Right lobe of liver (tissue), 6 donors: ENCODE measurements at regions not wholly inside any gene's neighbourhood (a gene's known extent, or its start where the extent isn't known, plus 50 kb on each side); places are given as distances from the start of the nearest gene placed in this dataset.

ENCODE experiments used
- ATAC-seq, 4 donors: fragments of 200-7000 bp; cut with Tn5 transposase; one replicate each; pipeline ENCODE4 v1.9.1; 2020; ENCODE audit warnings: mild to moderate bottlenecking in 4 of 4, moderate library complexity in 4 of 4
- DNase-seq, 3 donors: peaks; one replicate each; pipeline ENCODE4 v3.0.0-alpha.2; 2020
- H3K27ac ChIP-seq, 3 donors: fragments of 200-600 bp; one replicate each; pipeline ENCODE4 v1.8.0; 2022
- H3K27me3 ChIP-seq, 2 donors: fragments of 200-600 bp; one replicate each; pipeline ENCODE4 v1.8.0; 2022
- H3K36me3 ChIP-seq, 4 donors: fragments of 200-600 bp; sonication (generic) in 1 of 4; one replicate each; pipeline versions ENCODE4 v1.5.1 to v1.8.0; 2017 to 2022; ENCODE audit warnings: control low read depth in 1 of 4
- H3K4me1 ChIP-seq, 4 donors: fragments of 200-600 bp; sonication (generic) in 1 of 4; one replicate each; pipeline versions ENCODE4 v1.5.1 to v1.8.0; 2017 to 2022; ENCODE audit warnings: control low read depth in 1 of 4
- H3K4me3 ChIP-seq, 3 donors: fragments of 200-600 bp; one replicate each; pipeline ENCODE4 v1.8.0; 2022
- H3K9me3 ChIP-seq, 4 donors: fragments of 200-600 bp; sonication (generic) in 1 of 4; one replicate each; pipeline versions ENCODE4 v1.5.1 to v1.8.0; 2017 to 2022; ENCODE audit warnings: control low read depth in 1 of 4
- POLR2A ChIP-seq: fragments of 450-650 bp; IDR thresholded peaks from one replicate; pipeline ENCODE4 v1.6.1; 2017; ENCODE audit warnings: antibody characterized with exemption, mild to moderate bottlenecking
- WGBS: methylation state at CpG from one replicate; pipeline ENCODE4 v1.1.6; 2018; ENCODE audit warnings: low coverage, low lambda C conversion rate; ENCODE audit not compliant: insufficient coverage; ENCODE audit errors: missing lambda C conversion rate; 5-methylcytosine and 5-hydroxymethylcytosine counted together
- intact Hi-C, 2 donors: fragments of 100-400 bp; cut with DNase I; formaldehyde crosslinking; loops; one replicate each; pipeline versions ENCODE4 v1.11.2 to v1.14.1; 2022
- TF ChIP-seq, protein P1 (sequence below), 4 donors: fragments of 200-600 bp in 3 of 4; fragments of 450-650 bp in 1 of 4; IDR thresholded peaks; one replicate each; pipeline versions ENCODE4 v1.5.1 to v1.8.0; 2016 to 2022; ENCODE audit warnings: antibody characterized with exemption in 4 of 4, mild to moderate bottlenecking in 2 of 4
- donor health status: DM: no; HTN: yes; CAD: no.
- donor health status: DM: no; HTN: no; CAD: no.
- donor health status: DM: no; HTN: no; CAD: no.
- donor health status: DM: no; HTN: yes; CAD: no.
- donor health status: DM: no; HTN: yes; CAD: no.

DNA sequence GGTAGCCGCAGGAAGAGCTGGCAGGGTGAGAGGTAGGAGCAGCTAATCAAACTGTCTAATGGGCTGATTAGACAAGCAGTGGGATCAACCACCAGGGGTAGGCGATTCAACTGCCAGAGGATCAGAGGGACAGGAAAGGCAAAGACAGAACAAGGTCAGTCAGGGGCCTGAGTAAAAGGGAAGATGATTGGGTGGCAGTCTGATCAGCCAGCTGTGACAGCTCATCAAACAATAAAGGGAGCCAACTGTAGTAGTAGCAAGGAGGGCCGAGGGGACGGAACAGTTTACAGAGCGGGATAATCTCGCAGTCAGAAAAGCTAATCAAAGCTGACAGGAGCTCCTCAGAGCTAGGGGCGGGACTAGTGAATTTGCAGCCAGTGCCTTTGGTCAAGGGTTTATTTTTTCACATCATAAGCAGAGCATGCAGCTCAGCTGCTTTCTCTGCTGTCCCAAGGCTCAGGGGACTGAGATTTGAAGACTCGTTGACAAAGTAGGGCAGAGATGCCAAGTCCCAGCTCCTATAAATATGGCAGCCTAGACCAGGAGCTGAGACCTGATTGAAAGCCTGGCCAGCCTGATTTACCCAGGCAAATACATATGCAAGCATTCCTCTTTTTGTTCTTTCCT is 418.2 kb downstream of the GABRG2 start:
- TF ChIP-seq POLR2A, result no peak
- TF ChIP-seq, protein P1, sequence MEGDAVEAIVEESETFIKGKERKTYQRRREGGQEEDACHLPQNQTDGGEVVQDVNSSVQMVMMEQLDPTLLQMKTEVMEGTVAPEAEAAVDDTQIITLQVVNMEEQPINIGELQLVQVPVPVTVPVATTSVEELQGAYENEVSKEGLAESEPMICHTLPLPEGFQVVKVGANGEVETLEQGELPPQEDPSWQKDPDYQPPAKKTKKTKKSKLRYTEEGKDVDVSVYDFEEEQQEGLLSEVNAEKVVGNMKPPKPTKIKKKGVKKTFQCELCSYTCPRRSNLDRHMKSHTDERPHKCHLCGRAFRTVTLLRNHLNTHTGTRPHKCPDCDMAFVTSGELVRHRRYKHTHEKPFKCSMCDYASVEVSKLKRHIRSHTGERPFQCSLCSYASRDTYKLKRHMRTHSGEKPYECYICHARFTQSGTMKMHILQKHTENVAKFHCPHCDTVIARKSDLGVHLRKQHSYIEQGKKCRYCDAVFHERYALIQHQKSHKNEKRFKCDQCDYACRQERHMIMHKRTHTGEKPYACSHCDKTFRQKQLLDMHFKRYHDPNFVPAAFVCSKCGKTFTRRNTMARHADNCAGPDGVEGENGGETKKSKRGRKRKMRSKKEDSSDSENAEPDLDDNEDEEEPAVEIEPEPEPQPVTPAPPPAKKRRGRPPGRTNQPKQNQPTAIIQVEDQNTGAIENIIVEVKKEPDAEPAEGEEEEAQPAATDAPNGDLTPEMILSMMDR (IDR thresholded peaks at IDR 0.05), result no peak
- Histone ChIP-seq H3K27ac (no peak overlapping the region), H3K4me1 (no peaks in the 10 kb centered on the region), H3K9me3 (no peaks in the 10 kb centered on the region), H3K36me3 (no peaks in the 10 kb centered on the region), H3K27me3 (no peaks in the 10 kb centered on the region), H3K4me3 (no peak overlapping the region)
- DNase-seq (no peak), ATAC-seq (no peak)
- intact Hi-C loops, result no loop called here
- WGBS, result 49% methylated on average over 7 of the region's 8 CpGs

DNA sequence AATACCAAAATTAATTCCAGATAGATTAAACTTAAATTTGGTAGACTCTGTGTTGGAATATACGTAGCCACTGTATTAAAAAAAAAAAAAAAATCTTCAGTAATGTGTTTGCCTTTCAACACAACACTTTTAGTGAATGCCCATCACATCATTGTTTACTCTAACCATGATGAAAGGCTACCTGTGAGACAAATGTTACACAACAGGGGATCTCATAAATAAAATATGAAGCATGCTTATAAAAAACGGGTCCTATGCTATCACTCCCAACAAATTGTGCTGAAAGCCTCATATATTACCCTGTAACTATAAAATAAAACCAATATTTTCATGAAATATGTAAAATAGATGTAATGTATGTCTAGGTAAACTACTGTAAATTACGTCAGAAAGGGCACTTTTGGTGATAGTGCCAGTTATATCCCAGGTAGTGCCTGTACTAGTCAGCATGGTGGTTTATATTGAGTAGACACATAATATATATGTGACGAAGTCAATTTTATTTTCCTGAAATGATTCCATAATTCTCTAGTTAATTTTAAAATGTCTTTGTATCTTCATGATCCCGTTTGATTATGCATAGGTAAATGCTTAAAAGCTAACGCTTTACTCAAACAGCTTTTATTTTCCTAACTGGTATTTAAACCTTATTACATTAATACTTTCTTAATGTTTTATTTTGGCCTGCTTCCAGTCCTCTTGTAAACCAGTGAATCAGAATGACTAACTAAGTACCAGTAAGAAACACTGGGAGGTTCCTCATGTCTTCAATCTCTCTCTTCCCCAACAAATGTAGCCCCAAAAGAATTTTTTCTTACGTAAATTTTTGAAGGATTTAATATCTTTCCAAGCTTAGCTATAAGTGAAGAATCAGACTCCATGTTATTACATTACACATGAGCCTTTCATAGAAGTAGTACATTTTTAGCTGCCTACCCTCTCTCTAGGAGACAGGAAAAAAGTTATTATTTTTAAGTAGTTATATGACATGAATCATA is 420.3 kb downstream of the GABRG2 start:
- Histone ChIP-seq H3K4me1 (no peaks in the 10 kb centered on the region), H3K27ac (no peak overlapping the region), H3K36me3 (no peaks in the 10 kb centered on the region), H3K27me3 (no peaks in the 10 kb centered on the region), H3K4me3 (no peak overlapping the region), H3K9me3 (no peaks in the 10 kb centered on the region)
- WGBS, result 43% methylated on average over 7 of the region's 7 CpGs
- ATAC-seq (no peak), DNase-seq (no peak)
- TF ChIP-seq, protein P1 (IDR thresholded peaks at IDR 0.05), result no peak
- TF ChIP-seq POLR2A, result no peak
- intact Hi-C loops, result no loop called here

DNA sequence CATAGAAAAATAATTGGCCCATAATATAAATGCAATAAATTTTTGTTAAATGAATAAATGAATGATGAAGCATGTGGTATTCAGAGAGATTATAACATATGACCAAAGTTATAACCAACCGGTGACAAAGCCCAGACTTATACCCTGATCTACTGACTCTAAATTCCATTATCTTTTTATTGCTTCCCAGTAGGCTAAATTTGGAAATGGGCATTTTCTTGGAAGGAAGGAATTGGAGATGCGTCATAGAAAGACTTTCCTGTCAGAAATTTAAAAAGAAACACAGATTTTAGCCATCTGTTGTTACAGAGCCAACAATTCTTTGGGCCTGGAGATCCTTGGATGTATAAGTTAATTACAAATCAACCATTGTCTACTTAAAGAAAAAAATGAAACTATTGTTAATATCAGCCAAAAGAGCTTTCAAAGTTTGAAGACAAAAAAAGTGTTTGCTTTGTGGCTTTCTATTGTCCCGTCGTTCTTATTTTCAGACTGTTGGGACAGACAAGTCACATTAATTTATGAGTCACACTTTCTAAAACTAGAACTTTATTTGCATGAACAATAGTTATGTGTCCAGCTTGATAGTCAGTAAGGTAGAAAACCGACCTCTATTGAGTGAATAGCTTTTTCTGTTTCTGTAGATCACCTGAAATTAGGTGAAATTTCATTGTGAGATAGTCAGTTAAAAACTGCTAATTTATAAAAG is 428.7 kb downstream of the GABRG2 start:
- Histone ChIP-seq H3K4me1 (no peaks in the 10 kb centered on the region), H3K27ac (no peak overlapping the region), H3K27me3 (no peaks in the 10 kb centered on the region), H3K36me3 (no peaks in the 10 kb centered on the region), H3K4me3 (no peak overlapping the region), H3K9me3 (no peaks in the 10 kb centered on the region)
- intact Hi-C loops, result no loop called here
- ATAC-seq, result no peak
- TF ChIP-seq POLR2A, result no peak
- TF ChIP-seq, protein P1 (IDR thresholded peaks at IDR 0.05), result no peak
- WGBS, result 37% methylated on average over 5 of the region's 5 CpGs
- no peak for DNase-seq

DNA sequence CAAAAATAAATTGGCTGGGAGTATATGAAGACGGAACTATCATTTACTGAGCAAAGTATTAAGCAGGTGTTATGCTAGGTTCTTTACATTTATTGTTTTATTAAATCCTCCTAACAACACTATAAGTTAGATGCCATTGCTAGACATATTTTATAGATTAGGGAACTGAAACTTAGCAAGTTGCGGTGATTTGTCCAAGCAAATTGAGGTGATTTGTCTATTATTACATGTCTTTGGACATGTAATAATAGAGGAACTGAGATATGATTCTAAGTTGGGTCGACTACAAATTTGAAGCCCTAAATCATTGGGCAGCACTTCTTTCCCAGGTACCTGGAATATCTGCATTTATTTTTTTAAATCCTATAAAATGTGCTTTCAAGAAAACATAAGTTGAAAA is 429.9 kb downstream of the GABRG2 start:
- Histone ChIP-seq H3K4me3 (no peak overlapping the region), H3K36me3 (no peaks in the 10 kb centered on the region), H3K27ac (no peak overlapping the region), H3K27me3 (no peaks in the 10 kb centered on the region), H3K4me1 (no peaks in the 10 kb centered on the region), H3K9me3 (no peaks in the 10 kb centered on the region)
- intact Hi-C loops, result no loop called here
- TF ChIP-seq POLR2A, result no peak
- TF ChIP-seq, protein P1 (IDR thresholded peaks at IDR 0.05), result no peak
- ATAC-seq (no peak), DNase-seq (no peak)
- 39% methylated on average over 3 of the region's 3 CpGs for WGBS
